ENCODE measurements at regions not wholly inside any gene's neighbourhood (a gene's known extent, or its start where the extent isn't known, plus 50 kb on each side); places are given as distances from the start of the nearest gene placed in this dataset.

GRCh38 chr3:99339222-99339621, 299.2 kb upstream of the COL8A1 start:
- no peak overlapping the region for H3K9ac ChIP-seq (ENCODE audit: control insufficient read depth, insufficient read depth, low read length)
- no peak overlapping the region for H3K27ac ChIP-seq (ENCODE audit: control insufficient read depth, insufficient read depth)
- in situ Hi-C loops (cut with MboI) (no loop called here), intact Hi-C loops (cut with micrococcal nuclease; ENCODE audit: unreplicated experiment) (no loop called here)
- ChIA-PET RAD21 (ENCODE audit: unreplicated experiment) (no interaction called here), SMC1A (ENCODE audit: uncharacterized antibody, unreplicated experiment) (interaction anchor here (0.6 kb wide), 1 partner anchor 195 kb away, joined by 3 read pairs; no protein-coding TSS in a partner anchor), POLR2A (no interaction called here), CTCF (interaction anchor here (1.2 kb wide), 1 partner anchor 15 kb away, joined by 3 read pairs; no protein-coding TSS in a partner anchor)
- no peak overlapping the region for H3K4me3 ChIP-seq
- no peaks in the 10 kb centered on the region for H3K79me2 ChIP-seq (ENCODE audit: control insufficient read depth, insufficient read depth, low read length)
- DNase-seq (ENCODE audit: low read depth, low spot score) (no peak), FAIRE-seq (no peak), ATAC-seq (no peak)
- no peaks in the 10 kb centered on the region for H3K9me3 ChIP-seq (replicated peaks; ENCODE audit: control insufficient read depth, insufficient read depth, low read length)
- no peak overlapping the region for H3K4me2 ChIP-seq (ENCODE audit: control insufficient read depth, insufficient read depth)
- no peak overlapping the region for H2AFZ ChIP-seq (ENCODE audit: control insufficient read depth, low read depth, low read length)
- BruUV-seq (replicated peaks): no TSS peak
- H3K4me1 ChIP-seq (ENCODE audit: control insufficient read depth, insufficient read depth, low read length): no peaks in the 10 kb centered on the region
- H3K27me3 ChIP-seq (replicated peaks in 1 of 2; ENCODE audit: control insufficient read depth in 2 of 2, insufficient read depth in 2 of 2, low read length in 1 of 2): no peaks in the 10 kb centered on the region
- H3K36me3 ChIP-seq (ENCODE audit: control insufficient read depth in 2 of 2, insufficient read depth in 2 of 2, low read length in 1 of 2): no peaks in the 10 kb centered on the region
- no peaks in the 10 kb centered on the region for H4K20me1 ChIP-seq (ENCODE audit: control insufficient read depth, insufficient read depth)
- 56% methylated on average over 4 of the region's 4 CpGs for WGBS (ENCODE audit: insufficient coverage, insufficient replicate concordance, low lambda C conversion rate, missing lambda C conversion rate)
- TF ChIP-seq BACH1 (IDR thresholded peaks at IDR 0.05; ENCODE audit: borderline replicate concordance) (no peak), POLR2A (IDR thresholded peaks at IDR 0.05; ENCODE audit: low read depth, low read length) (no peak), HSF1 (IDR thresholded peaks at IDR 0.05; ENCODE audit: low read depth, low read length) (no peak), ZNF217 (IDR thresholded peaks at IDR 0.05) (no peak), MEF2A (IDR thresholded peaks at IDR 0.05; ENCODE audit: insufficient read depth, low read depth, low read length) (no peak), RELA (IDR thresholded peaks at IDR 0.05; ENCODE audit: borderline replicate concordance, partially characterized antibody) (no peak), SMC3 (IDR thresholded peaks at IDR 0.05; ENCODE audit: borderline replicate concordance, low read length) (no peak), ASH2L (IDR thresholded peaks at IDR 0.05; ENCODE audit: borderline replicate concordance, low read depth) (no peak), HDAC2 (IDR thresholded peaks at IDR 0.05) (no peak), MXI1 (IDR thresholded peaks at IDR 0.05; ENCODE audit: low read depth, low read length) (no peak), GABPA (IDR thresholded peaks at IDR 0.05; ENCODE audit: low read depth) (no peak), CEBPZ (IDR thresholded peaks at IDR 0.05; ENCODE audit: low read depth, low read length) (no peak), ZNF24 (IDR thresholded peaks at IDR 0.05) (no peak)
- TF ChIP-seq, protein P1, sequence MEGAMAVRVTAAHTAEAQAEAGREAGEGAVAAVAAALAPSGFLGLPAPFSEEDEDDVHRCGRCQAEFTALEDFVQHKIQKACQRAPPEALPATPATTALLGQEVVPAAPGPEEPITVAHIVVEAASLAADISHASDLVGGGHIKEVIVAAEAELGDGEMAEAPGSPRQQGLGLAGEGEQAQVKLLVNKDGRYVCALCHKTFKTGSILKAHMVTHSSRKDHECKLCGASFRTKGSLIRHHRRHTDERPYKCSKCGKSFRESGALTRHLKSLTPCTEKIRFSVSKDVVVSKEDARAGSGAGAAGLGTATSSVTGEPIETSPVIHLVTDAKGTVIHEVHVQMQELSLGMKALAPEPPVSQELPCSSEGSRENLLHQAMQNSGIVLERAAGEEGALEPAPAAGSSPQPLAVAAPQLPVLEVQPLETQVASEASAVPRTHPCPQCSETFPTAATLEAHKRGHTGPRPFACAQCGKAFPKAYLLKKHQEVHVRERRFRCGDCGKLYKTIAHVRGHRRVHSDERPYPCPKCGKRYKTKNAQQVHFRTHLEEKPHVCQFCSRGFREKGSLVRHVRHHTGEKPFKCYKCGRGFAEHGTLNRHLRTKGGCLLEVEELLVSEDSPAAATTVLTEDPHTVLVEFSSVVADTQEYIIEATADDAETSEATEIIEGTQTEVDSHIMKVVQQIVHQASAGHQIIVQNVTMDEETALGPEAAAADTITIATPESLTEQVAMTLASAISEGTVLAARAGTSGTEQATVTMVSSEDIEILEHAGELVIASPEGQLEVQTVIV (IDR thresholded peaks at IDR 0.05; ENCODE audit: borderline replicate concordance, partially characterized antibody): no peak
- TF ChIP-seq, protein P2, sequence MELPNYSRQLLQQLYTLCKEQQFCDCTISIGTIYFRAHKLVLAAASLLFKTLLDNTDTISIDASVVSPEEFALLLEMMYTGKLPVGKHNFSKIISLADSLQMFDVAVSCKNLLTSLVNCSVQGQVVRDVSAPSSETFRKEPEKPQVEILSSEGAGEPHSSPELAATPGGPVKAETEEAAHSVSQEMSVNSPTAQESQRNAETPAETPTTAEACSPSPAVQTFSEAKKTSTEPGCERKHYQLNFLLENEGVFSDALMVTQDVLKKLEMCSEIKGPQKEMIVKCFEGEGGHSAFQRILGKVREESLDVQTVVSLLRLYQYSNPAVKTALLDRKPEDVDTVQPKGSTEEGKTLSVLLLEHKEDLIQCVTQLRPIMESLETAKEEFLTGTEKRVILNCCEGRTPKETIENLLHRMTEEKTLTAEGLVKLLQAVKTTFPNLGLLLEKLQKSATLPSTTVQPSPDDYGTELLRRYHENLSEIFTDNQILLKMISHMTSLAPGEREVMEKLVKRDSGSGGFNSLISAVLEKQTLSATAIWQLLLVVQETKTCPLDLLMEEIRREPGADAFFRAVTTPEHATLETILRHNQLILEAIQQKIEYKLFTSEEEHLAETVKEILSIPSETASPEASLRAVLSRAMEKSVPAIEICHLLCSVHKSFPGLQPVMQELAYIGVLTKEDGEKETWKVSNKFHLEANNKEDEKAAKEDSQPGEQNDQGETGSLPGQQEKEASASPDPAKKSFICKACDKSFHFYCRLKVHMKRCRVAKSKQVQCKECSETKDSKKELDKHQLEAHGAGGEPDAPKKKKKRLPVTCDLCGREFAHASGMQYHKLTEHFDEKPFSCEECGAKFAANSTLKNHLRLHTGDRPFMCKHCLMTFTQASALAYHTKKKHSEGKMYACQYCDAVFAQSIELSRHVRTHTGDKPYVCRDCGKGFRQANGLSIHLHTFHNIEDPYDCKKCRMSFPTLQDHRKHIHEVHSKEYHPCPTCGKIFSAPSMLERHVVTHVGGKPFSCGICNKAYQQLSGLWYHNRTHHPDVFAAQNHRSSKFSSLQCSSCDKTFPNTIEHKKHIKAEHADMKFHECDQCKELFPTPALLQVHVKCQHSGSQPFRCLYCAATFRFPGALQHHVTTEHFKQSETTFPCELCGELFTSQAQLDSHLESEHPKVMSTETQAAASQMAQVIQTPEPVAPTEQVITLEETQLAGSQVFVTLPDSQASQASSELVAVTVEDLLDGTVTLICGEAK (IDR thresholded peaks at IDR 0.05; ENCODE audit: borderline replicate concordance): no peak
